Stimulated activated CD4-positive, alpha-beta T cell treated with anti-CD3 and anti-CD28 coated beads, Interleukin-1b, Interleukin-23, amount 100 ng/mL, for 24 hours (primary cell): ENCODE measurements at regions not wholly inside any gene's neighbourhood (a gene's known extent, or its start where the extent isn't known, plus 50 kb on each side); places are given as distances from the start of the nearest gene placed in this dataset.
"Not testable (repeated sequence)": the region's sequence is repeated elsewhere in the genome, so short reads cannot be mapped to it uniquely, and the experiment has no call there.

Source experiments
- DNase-seq, 4 experiments: peaks; one replicate each; pipeline ENCODE4 v3.0.0-alpha.2; 2020; ENCODE audit warnings: low read depth in 4 of 4, low spot score in 1 of 4

GRCh38 chr5:72692651-72693442 is 123.6 kb upstream of the TNPO1 start:
- no peak for DNase-seq

DNA sequence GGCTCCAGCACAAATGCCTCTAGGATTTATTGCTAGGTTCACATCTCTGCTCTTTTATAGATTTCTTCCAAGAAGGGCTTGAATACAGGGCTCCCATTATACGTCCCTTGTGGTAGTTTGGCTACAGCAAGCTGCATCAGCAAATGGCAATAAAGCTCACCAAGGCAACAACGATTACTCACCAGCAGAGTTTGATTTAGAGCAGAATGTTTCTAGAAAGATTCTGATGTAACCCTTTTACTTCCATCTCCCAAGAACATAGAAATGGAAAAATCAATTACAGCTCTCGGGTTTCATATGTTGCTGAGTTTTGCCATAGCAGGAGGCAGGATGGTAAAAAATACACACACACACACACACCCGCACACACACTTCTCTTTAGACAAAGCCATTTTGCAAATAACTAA is 124.2 kb upstream of the TNPO1 start:
- DNase-seq: no peak

DNA sequence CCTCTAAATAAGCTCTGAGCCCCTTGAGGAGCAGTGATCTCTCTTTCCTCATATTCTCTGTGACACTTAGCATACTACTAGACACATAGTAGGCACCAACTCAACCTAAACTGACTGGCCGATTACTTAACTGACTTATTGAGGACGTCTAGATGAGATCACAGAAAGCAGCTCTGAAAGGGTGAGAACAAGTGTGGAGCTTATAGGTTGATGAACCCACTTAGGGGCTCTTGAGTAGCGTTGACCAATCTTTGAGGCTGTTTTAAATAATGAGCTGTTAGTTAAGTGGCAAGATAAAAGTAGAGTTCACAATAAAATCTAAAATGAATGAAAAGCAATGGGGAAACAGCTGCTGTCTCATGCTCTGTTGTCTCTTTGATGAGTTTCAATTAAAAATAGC is 124.7 kb upstream of the TNPO1 start:
- DNase-seq: no peak

GRCh38 chr5:72688916-72689315 is 127.5 kb upstream of the TNPO1 start:
- no peak for DNase-seq

DNA sequence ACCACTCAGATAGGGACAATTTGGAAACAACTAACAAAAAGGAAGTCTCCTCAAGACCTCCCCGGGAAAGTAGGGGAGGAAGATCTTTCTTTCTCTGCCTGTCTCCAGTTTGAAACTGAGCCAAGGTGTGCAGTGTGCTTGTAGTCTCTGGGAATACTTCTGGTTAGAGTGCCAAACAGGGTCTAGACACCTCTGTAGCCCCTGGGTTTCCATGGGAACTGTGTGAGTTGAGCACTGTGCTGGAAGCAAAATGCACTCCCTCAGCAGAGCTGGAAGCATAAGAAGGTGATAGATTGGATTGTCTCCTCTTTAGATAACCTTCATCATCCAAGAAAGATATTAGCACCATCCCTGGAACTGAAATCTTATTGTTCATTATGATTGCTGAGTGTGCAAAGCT is 129.2 kb upstream of the TNPO1 start:
- no peak for DNase-seq

DNA sequence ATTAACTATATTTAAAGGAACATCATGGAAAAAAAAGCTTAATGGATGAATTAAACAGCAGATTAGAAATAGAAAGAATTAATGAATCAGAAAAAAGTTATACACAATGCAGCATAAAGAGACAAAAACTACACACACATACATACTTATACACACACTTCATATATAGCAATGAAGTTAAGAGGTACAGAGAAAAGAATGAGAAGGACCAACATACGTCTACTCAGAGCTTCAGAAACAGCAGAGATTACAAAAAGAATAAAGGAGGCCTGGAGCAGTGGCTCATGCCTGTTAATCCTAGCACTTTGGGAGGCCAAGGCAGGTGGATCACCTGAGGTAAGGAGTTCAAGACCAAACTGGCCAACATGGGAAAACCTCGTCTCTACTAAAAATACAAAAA is 133.9 kb upstream of the TNPO1 start:
- DNase-seq: no peak

GRCh38 chr5:72681781-72682180 is 134.7 kb upstream of the TNPO1 start:
- DNase-seq: no peak

DNA sequence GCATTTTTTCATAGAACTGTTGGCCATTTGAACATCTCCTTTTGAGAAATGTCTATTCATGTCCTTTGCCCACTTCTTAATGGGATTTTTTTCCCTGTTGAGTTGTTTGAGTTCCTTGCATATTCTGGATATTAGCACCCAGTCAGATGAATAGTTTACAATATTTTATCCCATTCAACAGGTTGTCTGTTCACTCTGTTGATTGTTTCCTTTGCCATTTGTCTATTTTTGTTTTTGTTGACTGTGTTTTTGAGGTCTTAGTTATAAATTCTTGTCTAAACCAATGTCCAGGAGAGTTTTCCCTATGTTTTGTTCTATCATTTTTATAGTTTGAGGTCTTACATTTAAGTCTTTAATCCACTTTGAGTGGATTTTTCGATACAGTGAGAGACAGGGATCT is 139.0 kb upstream of the TNPO1 start:
- no peak for DNase-seq

- not testable (repeated sequence) for DNase-seq
These were observed 139.6 kb upstream of the TNPO1 start for GRCh38 chr5:72676831-72677230.

DNA sequence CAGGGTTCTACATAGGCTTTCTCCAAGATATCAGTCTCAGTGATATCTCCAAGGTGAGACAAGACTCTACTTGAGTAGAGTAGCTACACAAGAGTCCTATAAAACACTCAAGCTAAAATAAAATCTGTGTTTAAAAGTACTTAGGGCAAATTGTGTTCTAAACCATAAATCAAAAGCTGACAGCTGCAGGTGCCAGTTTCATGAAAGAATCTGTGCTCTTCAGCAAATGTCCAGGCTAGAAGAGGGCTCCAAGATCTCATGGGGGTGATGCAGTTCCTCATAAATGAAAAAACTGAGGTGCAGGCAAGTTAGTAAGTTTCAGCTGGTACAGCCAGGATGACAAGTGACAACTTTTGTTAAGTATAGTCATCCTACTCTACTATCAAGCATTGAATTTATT is 142.8 kb upstream of the TNPO1 start:
- no peak for DNase-seq

DNA sequence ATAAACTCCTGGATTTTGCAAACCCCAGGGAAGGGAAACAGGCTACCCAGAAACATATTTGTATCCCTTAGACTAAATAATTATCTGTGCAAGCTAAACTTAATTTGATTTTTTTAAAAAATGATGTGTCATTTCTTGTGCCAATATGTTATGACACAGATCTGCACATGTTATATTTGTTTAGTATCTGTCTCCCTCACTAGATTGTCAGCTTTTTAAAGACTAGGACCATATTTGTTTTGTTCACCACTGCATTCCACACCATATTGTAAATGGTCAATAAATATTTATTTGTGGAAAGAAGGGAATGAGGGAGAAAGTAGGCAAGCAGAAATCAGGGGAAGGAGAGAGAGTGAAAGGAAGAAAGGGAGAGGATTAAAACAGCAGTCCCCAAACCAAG is 143.3 kb upstream of the TNPO1 start:
- DNase-seq: no peak

DNA sequence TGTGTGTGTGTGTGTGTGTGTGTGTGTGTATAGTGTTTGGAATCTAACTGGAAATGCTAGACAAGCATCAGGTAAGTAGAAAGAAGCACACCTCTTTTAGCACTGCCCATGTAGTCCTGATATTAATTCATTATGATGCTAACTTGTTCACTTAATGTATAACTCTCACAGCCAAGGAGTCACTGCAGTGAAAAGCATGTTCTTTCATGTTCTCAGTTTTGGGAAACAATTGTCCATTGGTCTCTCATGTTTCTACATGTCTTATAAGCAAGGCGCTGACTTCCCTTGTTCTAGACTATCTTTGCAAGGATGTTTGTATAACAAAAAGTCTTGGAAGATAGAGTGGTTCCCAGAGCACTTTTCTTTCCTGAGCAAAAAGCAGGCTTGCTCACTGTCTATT is 148.8 kb upstream of the TNPO1 start:
- no peak for DNase-seq

DNA sequence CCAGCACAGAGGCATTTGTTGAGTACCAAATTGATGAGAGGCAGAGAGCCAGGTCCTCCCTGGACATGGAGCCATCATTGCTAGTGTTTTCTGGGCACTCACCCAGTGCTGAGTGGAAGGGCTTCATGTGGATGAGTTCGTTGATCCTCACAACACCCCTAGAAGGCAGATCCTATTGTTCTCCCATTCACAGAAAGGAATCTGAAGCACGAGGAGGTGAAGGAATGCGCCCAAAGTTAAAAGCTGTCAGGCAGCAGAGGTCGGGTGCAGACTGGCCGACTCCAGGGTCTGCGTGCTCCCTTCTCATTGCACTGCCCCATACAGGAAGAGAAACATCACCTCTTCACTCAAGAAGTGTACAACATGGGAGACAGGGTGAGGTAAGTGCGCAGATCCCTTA is 153.5 kb upstream of the TNPO1 start:
- DNase-seq: no peak

DNA sequence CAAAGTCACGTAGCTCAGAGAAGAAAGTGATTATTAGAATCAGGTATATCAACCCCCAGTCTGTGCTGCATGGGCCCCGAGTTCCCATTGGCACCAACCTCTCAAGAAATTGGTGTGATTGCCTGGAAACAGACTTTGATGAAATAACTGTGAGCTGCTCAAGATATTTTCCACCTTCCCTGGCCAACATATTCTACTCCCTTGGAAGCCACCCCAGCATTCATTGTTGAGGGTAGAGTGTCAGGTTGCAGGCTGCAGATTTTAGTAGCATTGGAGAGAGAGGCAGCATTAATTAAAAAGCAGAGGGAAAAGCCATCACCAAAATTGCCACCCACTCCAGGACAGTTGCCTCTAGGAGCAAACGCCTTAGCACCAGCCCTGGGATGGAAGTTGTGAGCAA is 154.2 kb upstream of the TNPO1 start:
- DNase-seq: no peak

DNA sequence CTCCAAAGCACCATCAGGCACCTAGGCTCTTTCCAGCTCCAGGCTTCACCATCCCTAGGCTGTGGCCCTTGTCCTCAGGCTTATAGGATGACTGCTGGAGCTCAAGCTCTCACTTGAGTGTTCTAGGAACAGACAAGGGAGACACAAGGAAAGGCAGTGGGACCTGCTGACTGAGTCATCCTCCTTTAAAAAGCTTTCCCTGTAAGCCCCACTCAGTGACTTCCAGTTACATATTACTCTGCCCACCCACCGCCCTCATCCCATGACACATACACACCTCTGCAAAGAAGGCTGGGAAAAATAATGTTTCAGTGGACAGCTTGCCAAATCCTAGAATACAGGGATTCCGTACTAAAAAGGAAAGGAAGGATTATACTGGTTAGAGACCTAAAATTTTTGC is 154.2 kb upstream of the ZNF366 start:
- DNase-seq: no peak

DNA sequence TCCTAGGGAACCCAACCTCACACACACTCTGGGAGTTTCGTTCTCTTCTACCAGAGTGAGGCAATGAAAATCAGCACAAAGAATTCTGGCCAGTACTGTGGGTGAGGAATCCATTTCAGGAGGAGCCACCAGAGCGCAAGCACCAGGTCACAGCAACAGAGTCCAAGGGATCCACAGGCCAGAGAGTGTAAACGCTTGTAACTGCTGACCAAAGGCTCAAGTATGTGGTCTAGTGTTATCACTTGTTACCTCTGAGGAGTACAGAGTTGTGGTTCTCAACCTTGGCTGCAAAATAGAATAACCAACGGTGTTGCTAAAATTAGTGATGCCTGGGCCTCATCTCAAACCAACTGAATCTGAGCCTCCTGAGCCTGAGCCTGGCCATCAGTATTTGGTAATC is 152.5 kb upstream of the ZNF366 start:
- DNase-seq: no peak

DNA sequence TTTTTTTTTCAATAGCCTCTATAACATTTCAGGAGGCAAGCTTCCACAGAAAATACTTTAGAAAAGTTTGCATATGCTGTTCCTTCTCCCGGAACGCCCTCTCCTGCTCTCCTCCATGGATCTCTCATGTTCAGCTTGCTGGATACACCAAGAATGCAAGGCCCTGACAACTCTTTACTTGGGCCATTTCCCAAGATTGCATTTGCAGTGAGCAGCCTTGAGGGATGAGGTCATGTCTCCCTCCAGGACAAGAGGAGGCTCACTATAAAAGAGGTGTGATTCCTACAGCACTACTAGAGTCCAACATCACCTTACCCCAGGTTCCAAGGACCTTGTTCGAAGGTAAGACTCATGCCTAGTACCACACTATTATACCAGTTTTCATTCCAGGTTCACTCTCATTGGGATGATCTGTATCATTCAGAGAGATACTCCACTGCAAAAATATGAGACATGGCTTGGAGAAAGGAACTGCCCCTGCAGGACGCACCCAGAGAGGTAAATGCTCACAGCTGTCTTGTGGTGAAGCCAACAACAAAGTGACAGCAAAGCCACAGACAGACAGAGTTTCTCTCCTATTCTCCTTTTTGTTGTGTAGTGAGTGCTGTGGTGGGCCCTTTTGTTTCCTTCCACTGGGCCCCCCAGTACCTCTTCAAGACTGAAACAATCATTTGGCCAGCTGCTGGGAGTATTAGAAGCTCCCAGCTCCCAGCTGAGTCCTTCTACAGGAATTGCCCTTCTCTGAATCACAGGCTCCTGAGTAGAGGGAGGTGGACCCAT is 151.7 kb upstream of the ZNF366 start:
- no peak for DNase-seq

- DNase-seq: no peak
These were observed 151.0 kb upstream of the ZNF366 start for GRCh38 chr5:72658161-72658560.

DNA sequence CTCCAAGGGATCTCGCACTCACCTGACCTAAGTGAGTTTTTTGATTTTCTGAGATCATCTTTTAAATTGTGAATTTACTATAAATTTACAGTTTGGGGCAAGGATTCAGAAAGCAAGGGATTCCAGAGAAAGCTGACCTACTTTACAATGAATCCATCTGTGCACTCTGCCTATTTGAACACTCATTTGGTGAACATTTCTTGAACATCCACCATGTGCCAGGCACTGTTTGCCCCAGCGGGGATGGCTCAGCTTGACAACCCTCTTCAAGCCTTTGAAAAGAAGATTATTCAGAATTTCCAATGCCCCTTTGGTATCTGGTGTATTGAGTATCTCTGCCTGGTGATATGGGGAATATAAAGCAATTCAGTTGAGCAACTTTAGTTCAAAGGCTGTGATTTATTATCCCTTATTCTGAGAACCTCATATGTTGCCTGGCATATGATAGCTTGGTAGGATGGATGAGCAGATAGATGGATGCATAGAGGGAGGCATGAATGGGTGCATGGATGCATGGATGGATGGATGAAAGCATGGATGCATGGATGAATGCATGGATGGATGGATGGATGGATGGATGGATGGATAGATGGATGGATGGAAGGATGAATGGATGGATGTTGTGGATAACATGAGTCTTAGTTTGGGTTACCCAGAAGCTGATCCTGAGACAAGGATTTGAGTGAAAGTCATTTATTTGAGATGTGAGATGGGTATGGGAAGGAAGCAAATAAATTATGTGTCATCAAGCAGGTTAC is 149.7 kb upstream of the ZNF366 start:
- no peak for DNase-seq

DNA sequence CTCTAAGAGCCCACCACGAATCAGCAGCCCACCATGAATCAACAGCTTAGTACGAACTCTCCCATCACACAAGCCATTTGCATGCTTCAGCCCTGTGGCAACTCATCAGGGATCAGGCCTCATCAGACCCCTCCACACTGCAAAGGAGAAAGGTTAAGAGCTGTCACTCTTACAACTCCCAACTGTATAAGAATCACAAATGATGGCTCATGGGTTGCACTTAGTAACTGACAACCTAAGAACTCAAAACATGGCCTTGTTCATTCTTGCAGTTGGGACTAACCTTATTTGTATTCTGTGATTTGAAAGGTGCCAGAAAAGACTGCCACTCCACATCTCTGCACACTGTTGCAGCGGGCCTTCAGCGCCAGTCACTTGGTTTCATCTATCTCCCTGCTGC is 149.1 kb upstream of the ZNF366 start:
- DNase-seq: no peak

DNA sequence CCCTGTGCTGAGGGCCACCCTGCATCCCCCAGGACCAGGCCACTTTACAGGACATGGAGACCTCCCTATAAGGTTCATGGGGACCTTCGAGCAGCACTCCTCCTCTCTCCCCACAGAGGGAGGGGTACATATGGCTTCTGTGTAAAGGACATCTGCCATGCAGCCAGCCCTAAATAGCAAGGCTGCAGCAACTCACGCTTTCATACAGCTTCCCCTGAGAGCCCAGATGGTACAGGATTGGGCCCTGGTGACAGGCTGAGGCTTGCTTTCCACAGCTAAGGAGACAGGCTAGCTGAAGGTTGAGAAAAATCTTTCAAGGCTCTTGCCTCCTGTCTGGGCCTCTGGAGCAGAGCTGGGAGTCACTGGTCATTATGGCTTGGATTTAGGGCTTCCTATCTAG is 147.0 kb upstream of the ZNF366 start:
- DNase-seq: no peak

- DNase-seq: no peak
These were observed 146.4 kb upstream of the ZNF366 start for GRCh38 chr5:72653586-72653985.
